Gastrocnemius medialis (tissue), 4 donors: ENCODE measurements at regions not wholly inside any gene's neighbourhood (a gene's known extent, or its start where the extent isn't known, plus 50 kb on each side); places are given as distances from the start of the nearest gene placed in this dataset.
A peak's percentile ranks its signal among the peaks of the same experiment; 100 is the strongest.

Source experiments
- ATAC-seq, 2 donors: fragments of 150-250 bp; one replicate each; pipeline ENCODE4 v1.9.1; 2016
- DNase-seq, 2 donors: peaks; one replicate each; pipeline ENCODE4 v3.0.0-alpha.2; 2019
- H3K27ac ChIP-seq, 4 donors: fragments of 200-600 bp; sonication (generic); 1 replicate in 1 of 4; 2 replicates in 3 of 4; pipeline ENCODE4 v1.5.1; 2016 to 2018; ENCODE audit warnings: mild to moderate bottlenecking in 2 of 4, moderate library complexity in 1 of 4
- H3K27me3 ChIP-seq, 3 donors: fragments of 200-600 bp; sonication (generic) in 2 of 3; 1 replicate in 1 of 3; 2 replicates in 2 of 3; pipeline versions ENCODE4 v1.5.1 to v1.6.0; 2016 to 2019; ENCODE audit warnings: mild to moderate bottlenecking in 1 of 3, moderate library complexity in 1 of 3
- H3K36me3 ChIP-seq, 2 donors: fragments of 200-600 bp; sonication (generic) in 1 of 2; one replicate each; pipeline ENCODE4 v1.5.1; 2017 to 2018
- H3K4me1 ChIP-seq, 2 donors: fragments of 200-600 bp; sonication (generic) in 1 of 2; one replicate each; pipeline ENCODE4 v1.5.1; 2016 to 2017; ENCODE audit warnings: mild to moderate bottlenecking in 2 of 2
- H3K4me3 ChIP-seq, 4 donors: fragments of 200-600 bp; sonication (generic) in 3 of 4; 1 replicate in 1 of 4; 2 replicates in 3 of 4; pipeline ENCODE4 v1.5.1; 2016 to 2019; ENCODE audit warnings: mild to moderate bottlenecking in 2 of 4
- H3K9me3 ChIP-seq, 3 donors: fragments of 200-600 bp; sonication (generic) in 2 of 3; 1 replicate in 1 of 3; 2 replicates in 2 of 3; pipeline ENCODE4 v1.5.1; 2016 to 2019
- CTCF ChIP-seq, 5 experiments: fragments of 450-650 bp in 3 of 5; fragments of 200-600 bp in 2 of 5; sonication (generic) in 2 of 5; IDR thresholded peaks in 4 of 5; conservative IDR thresholded peaks in 1 of 5; 1 replicate in 4 of 5; 2 replicates in 1 of 5; pipeline ENCODE4 v1.5.1; 2016 to 2019; ENCODE audit warnings: antibody characterized with exemption in 5 of 5, mild to moderate bottlenecking in 3 of 5, moderate library complexity in 3 of 5
- POLR2A ChIP-seq, 2 donors: fragments of 450-650 bp; IDR thresholded peaks; one replicate each; pipeline ENCODE4 v1.6.1; 2017; ENCODE audit warnings: antibody characterized with exemption in 2 of 2, mild to moderate bottlenecking in 2 of 2, moderate library complexity in 2 of 2
- in situ Hi-C, 4 donors: fragments of 200-750 bp; cut with MboI; loops; one replicate each; pipeline versions ENCODE4 v1.15.0 to v1.8.0; 2017; ENCODE audit warnings: low sequenced_read_pairs in 4 of 4
- intact Hi-C: fragments of 100-400 bp; cut with DNase I; formaldehyde crosslinking; loops from one replicate; pipeline ENCODE4 v1.15.1; 2023; ENCODE audit warnings: low total_unique reads

- ATAC-seq (no peak), DNase-seq (no peak)
- Histone ChIP-seq H3K27me3 (no peaks in the 10 kb centered on the region), H3K4me1 (peaks cover 0 to 5% of the 10 kb centered on the region in 2 donors), H3K4me3 (no peak overlapping the region), H3K9me3 (no peaks in the 10 kb centered on the region), H3K36me3 (no peaks in the 10 kb centered on the region), H3K27ac (no peak overlapping the region)
- in situ Hi-C loops (no loop called here), intact Hi-C loops (no loop called here)
- TF ChIP-seq CTCF (IDR thresholded peaks at IDR 0.05 in 4 of 5, conservative IDR thresholded peaks at IDR 0.05 in 1 of 5) (no peak), POLR2A (IDR thresholded peaks at IDR 0.05) (no peak)
Observed at GRCh38 chr1:177466286-177466685, 295.5 kb downstream of the BRINP2 start.

GRCh38 chr1:177464686-177465085 is 293.9 kb downstream of the BRINP2 start:
- no peak overlapping the region for H3K27ac ChIP-seq
- H3K36me3 ChIP-seq = no peaks in the 10 kb centered on the region
- ATAC-seq = no peak
- no peaks in the 10 kb centered on the region for H3K27me3 ChIP-seq
- no peaks in the 10 kb centered on the region for H3K4me1 ChIP-seq
- no peak for TF ChIP-seq CTCF (IDR thresholded peaks at IDR 0.05 in 4 of 5, conservative IDR thresholded peaks at IDR 0.05 in 1 of 5)
- TF ChIP-seq POLR2A (IDR thresholded peaks at IDR 0.05) = no peak
- no peak overlapping the region for H3K4me3 ChIP-seq
- intact Hi-C loops = no loop called here
- in situ Hi-C loops = no loop called here
- no peak for DNase-seq
- no peaks in the 10 kb centered on the region for H3K9me3 ChIP-seq

DNA sequence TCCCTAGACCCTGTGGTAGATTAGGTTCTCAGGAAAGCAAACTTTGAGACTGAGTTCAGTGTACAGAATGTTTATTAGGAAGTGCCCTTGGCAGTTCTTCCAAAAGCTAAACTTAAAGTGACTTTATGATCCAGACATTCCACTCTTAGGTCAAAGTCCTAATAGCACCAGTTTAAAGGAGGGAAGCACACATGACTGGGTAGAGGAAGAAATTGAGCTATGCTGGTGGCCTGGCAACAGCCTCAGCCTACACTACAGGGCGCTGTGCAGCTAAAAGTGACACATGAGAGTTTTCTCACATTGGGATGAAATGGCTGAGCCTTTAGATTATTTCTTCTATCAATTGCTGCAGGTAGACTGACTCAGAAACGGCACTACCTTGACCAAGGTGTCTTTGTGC is 280.4 kb downstream of the BRINP2 start:
- in situ Hi-C loops = no loop called here
- intact Hi-C loops = no loop called here
- H3K27ac ChIP-seq = no peak overlapping the region
- H3K27me3 ChIP-seq = no peaks in the 10 kb centered on the region
- DNase-seq (no peak), ATAC-seq (no peak)
- no peaks in the 10 kb centered on the region for H3K36me3 ChIP-seq
- peaks cover 26 to 30% of the 10 kb centered on the region in 2 donors for H3K4me1 ChIP-seq
- H3K9me3 ChIP-seq = peaks cover 0 to 4% (median 0%) of the 10 kb centered on the region in 3 donors
- H3K4me3 ChIP-seq = no peak overlapping the region
- TF ChIP-seq CTCF (IDR thresholded peaks at IDR 0.05 in 4 of 5, conservative IDR thresholded peaks at IDR 0.05 in 1 of 5) (no peak), POLR2A (IDR thresholded peaks at IDR 0.05) (no peak)

DNA sequence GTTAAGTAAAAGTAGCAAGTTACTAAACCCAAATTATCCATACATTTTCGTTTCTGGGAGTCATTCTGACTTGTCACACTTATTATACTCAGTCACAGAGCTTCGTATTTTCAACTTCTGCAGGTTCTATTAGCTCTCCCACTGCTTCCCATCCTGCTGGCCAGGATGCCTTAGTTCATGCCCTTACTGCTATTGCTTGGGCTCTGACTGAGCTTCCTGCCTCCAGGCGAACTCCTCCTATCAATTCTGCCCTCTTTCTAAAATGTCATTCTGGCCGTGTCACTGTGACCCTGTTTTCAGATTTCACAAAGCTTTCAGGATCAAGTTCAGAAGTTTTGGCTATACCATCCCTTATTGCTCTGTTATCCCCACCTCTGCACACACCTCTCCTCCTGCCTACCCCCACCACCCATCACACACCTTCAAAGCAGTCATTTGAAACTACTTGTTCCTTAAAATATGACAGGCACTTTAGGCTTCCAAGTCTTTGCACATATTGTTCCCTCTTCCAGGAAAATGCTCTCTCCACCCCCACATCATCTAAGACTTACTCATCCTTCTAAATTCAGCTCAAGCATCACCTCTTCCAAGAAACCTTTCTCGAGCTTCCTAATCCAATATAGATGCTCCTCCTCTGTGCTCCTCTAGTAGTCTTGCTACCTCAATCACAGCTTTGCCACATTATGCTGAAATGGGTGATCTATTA is 278.0 kb downstream of the BRINP2 start:
- in situ Hi-C loops = loop anchor here in 1 of 4 donors (5.0 to 25.0 kb wide), 3 partner anchors 146 to 338 kb away; no protein-coding TSS in a partner anchor
- ATAC-seq (peak; percentile 84), DNase-seq (peak; percentile 51 to 74)
- Histone ChIP-seq H3K4me3 (no peak overlapping the region), H3K4me1 (peaks cover 48 to 51% of the 10 kb centered on the region in 2 donors), H3K27ac (peak overlapping the region; percentile 75 to 80 (median 78)), H3K27me3 (no peaks in the 10 kb centered on the region), H3K36me3 (no peaks in the 10 kb centered on the region), H3K9me3 (no peaks in the 10 kb centered on the region)
- TF ChIP-seq POLR2A (IDR thresholded peaks at IDR 0.05) (peak in 1 of 2 donors; percentile 55), CTCF (IDR thresholded peaks at IDR 0.05 in 4 of 5, conservative IDR thresholded peaks at IDR 0.05 in 1 of 5) (no peak)
- intact Hi-C loops = loop anchor here (2.0 to 10.0 kb wide), 4 partner anchors 174 to 1578 kb away; partner anchors contain the start of gene FAM20B
